OCI-LY7 (cell line): ENCODE measurements at regions not wholly inside any gene's neighbourhood (a gene's known extent, or its start where the extent isn't known, plus 50 kb on each side); places are given as distances from the start of the nearest gene placed in this dataset.

Experiments used
- BruUV-seq: library from RNA; stranded (reverse); fragments of 400-500 nt; replicated peaks from 2 replicates; lab custom pipeline; 2021; lab: Mats Ljungman, UMichigan
- CTCF ChIA-PET: fragments of 300-600 bp; sonication (Branson Sonifier 250); formaldehyde crosslinking; loops from one replicate; lab custom pipeline; 2022; ENCODE audit warnings: antibody characterized with exemption; ENCODE audit not compliant: unreplicated experiment; lab: Charles Lee
- POLR2A ChIA-PET: fragments of 300-600 bp; sonication (Branson Sonifier 250); formaldehyde crosslinking; loops from one replicate; lab custom pipeline; 2022; ENCODE audit warnings: antibody characterized with exemption; lab: Charles Lee
- DNase-seq: peaks from one replicate; pipeline ENCODE4 v3.0.0-alpha.2; 2015; ENCODE audit warnings: low spot score
- H2AFZ ChIP-seq: fragments of 200-600 bp; sonication (generic), shearing (Covaris generic); 2 replicates; pipeline ENCODE4 v1.6.1; 2014; ENCODE audit warnings: mild to moderate bottlenecking, antibody characterized with exemption, low read length, moderate library complexity
- H3K27ac ChIP-seq: fragments of 200-600 bp; sonication (generic); 2 replicates; pipeline ENCODE4 v1.5.1; 2014; ENCODE audit warnings: mixed run types, low read depth, mild to moderate bottlenecking, moderate library complexity, low read length, inconsistent platforms; ENCODE audit not compliant: poor library complexity, severe bottlenecking
- H3K36me3 ChIP-seq: fragments of 200-600 bp; sonication (generic); 2 replicates; pipeline ENCODE4 v1.6.1; 2014; ENCODE audit warnings: mild to moderate bottlenecking, antibody characterized with exemption, low read length, moderate library complexity, mixed read lengths; ENCODE audit not compliant: insufficient read depth
- H3K4me1 ChIP-seq: fragments of 200-600 bp; sonication (generic); 2 replicates; pipeline ENCODE4 v1.5.1; 2014; ENCODE audit warnings: mild to moderate bottlenecking, low read length; ENCODE audit not compliant: insufficient read depth, poor library complexity, severe bottlenecking
- H3K4me2 ChIP-seq: fragments of 200-600 bp; sonication (generic); 2 replicates; pipeline ENCODE4 v1.6.1; 2014; ENCODE audit warnings: mild to moderate bottlenecking, low read length
- H3K4me3 ChIP-seq: fragments of 200-600 bp; sonication (generic); 2 replicates; pipeline ENCODE4 v1.5.1; 2014; ENCODE audit warnings: mild to moderate bottlenecking, low read depth, low read length; ENCODE audit not compliant: poor library complexity, severe bottlenecking
- H3K79me2 ChIP-seq: fragments of 200-600 bp; sonication (generic); 2 replicates; pipeline ENCODE4 v1.6.1; 2016; ENCODE audit warnings: low read depth, mild to moderate bottlenecking, low read length, moderate library complexity, mixed read lengths; ENCODE audit not compliant: insufficient read depth
- H3K9me2 ChIP-seq: fragments of 200-600 bp; sonication (generic); 2 replicates; pipeline ENCODE4 v1.6.1; 2016; ENCODE audit warnings: mild to moderate bottlenecking, low read length, mixed read lengths; ENCODE audit not compliant: insufficient read depth
- H3K9me3 ChIP-seq: fragments of 200-600 bp; sonication (generic); 2 replicates; pipeline ENCODE4 v1.6.1; 2014; ENCODE audit warnings: mild to moderate bottlenecking, mixed run types, low read length, mixed read lengths
- H4K20me1 ChIP-seq: fragments of 200-600 bp; sonication (generic); 2 replicates; pipeline ENCODE4 v1.6.1; 2014; ENCODE audit warnings: mild to moderate bottlenecking, antibody characterized with exemption, low read length, moderate library complexity, mixed read lengths; ENCODE audit not compliant: insufficient read depth
- EZH2phosphoT487 ChIP-seq: fragments of 200-600 bp; sonication (generic); IDR thresholded peaks from 2 replicates; pipeline ENCODE4 v1.6.1; 2018; ENCODE audit warnings: low read depth, borderline replicate concordance, mild to moderate bottlenecking, mixed run types, antibody characterized with exemption, low read length, moderate library complexity, mixed read lengths
- intact Hi-C: fragments of 100-400 bp; cut with micrococcal nuclease; formaldehyde crosslinking; loops from one replicate; pipeline ENCODE4 v1.10.0; 2022; ENCODE audit not compliant: unreplicated experiment
- TF ChIP-seq, protein P1 (sequence below): fragments of 200-600 bp; sonication (generic); conservative IDR thresholded peaks from 2 replicates; pipeline ENCODE4 v1.5.1; 2014; ENCODE audit warnings: mild to moderate bottlenecking, antibody characterized with exemption, low read length, moderate library complexity, mixed read lengths

GRCh38 chr16:64408699-64409098 is 713.2 kb downstream of the CDH11 start:
- no peaks in the 10 kb centered on the region for H3K79me2 ChIP-seq
- DNase-seq: peak; percentile 33
- no peaks in the 10 kb centered on the region for H4K20me1 ChIP-seq
- H3K9me2 ChIP-seq: no peaks in the 10 kb centered on the region
- no peak overlapping the region for H3K4me2 ChIP-seq
- peak overlapping the region; percentile 56 for H2AFZ ChIP-seq
- intact Hi-C loops: no loop called here
- H3K36me3 ChIP-seq: no peaks in the 10 kb centered on the region
- CTCF ChIA-PET: no interaction called here
- BruUV-seq: no TSS peak
- POLR2A ChIA-PET: interaction anchor here (0.6 to 0.7 kb wide), 3 partner anchors 18 to 240 kb away, joined by 3 read pairs; no protein-coding TSS in a partner anchor
- no peak for TF ChIP-seq EZH2phosphoT487
- TF ChIP-seq, protein P1, sequence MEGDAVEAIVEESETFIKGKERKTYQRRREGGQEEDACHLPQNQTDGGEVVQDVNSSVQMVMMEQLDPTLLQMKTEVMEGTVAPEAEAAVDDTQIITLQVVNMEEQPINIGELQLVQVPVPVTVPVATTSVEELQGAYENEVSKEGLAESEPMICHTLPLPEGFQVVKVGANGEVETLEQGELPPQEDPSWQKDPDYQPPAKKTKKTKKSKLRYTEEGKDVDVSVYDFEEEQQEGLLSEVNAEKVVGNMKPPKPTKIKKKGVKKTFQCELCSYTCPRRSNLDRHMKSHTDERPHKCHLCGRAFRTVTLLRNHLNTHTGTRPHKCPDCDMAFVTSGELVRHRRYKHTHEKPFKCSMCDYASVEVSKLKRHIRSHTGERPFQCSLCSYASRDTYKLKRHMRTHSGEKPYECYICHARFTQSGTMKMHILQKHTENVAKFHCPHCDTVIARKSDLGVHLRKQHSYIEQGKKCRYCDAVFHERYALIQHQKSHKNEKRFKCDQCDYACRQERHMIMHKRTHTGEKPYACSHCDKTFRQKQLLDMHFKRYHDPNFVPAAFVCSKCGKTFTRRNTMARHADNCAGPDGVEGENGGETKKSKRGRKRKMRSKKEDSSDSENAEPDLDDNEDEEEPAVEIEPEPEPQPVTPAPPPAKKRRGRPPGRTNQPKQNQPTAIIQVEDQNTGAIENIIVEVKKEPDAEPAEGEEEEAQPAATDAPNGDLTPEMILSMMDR: peak; percentile 63
- no peak overlapping the region for H3K4me3 ChIP-seq
- no peak overlapping the region for H3K27ac ChIP-seq
- H3K4me1 ChIP-seq: peaks cover 5% of the 10 kb centered on the region
- H3K9me3 ChIP-seq: no peaks in the 10 kb centered on the region; the same call in 1 of the 2 replicates

DNA sequence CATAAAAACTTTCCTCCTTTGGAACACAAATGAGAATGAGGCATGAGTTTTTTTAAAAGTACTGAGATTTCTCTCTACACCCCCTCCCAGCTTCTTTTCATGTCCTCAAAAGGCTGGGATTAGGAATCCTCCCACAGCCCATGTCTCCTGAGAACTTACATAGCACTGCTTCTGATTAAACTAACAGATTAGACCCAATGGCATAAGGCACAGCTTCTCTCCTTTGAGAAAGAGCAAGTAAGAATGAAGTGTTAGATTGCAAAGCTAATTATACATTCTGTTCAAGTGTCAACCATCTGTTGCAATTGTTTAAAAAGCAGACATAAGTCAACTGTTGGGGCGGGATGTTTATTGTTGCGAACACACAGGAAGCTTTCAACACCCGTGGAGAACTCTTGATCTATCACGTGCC is 715.1 kb downstream of the CDH11 start:
- DNase-seq: no peak
- Histone ChIP-seq H3K36me3 (no peaks in the 10 kb centered on the region), H3K4me3 (no peak overlapping the region), H3K9me2 (no peaks in the 10 kb centered on the region), H3K9me3 (no peaks in the 10 kb centered on the region; the same call in 1 of the 2 replicates), H4K20me1 (no peaks in the 10 kb centered on the region), H3K4me2 (no peak overlapping the region), H2AFZ (peak overlapping the region; percentile 28; the same call in 1 of the 2 replicates), H3K4me1 (peaks cover 5% of the 10 kb centered on the region), H3K27ac (no peak overlapping the region), H3K79me2 (no peaks in the 10 kb centered on the region)
- no TSS peak for BruUV-seq
- no peak for TF ChIP-seq EZH2phosphoT487
- TF ChIP-seq, protein P1: no peak
- intact Hi-C loops: no loop called here
- ChIA-PET CTCF (no interaction called here), POLR2A (interaction anchor here (0.8 to 1.0 kb wide), 4 partner anchors 9 to 313 kb away, joined by 3 to 4 read pairs (median 4); no protein-coding TSS in a partner anchor)

GRCh38 chr16:64403352-64403751 is 718.5 kb downstream of the CDH11 start:
- no peaks in the 10 kb centered on the region for H3K4me1 ChIP-seq
- BruUV-seq: no TSS peak
- H3K4me3 ChIP-seq: no peak overlapping the region
- no peaks in the 10 kb centered on the region for H3K79me2 ChIP-seq
- H3K4me2 ChIP-seq: no peak overlapping the region
- H3K36me3 ChIP-seq: no peaks in the 10 kb centered on the region
- H4K20me1 ChIP-seq: no peaks in the 10 kb centered on the region
- H3K27ac ChIP-seq: no peak overlapping the region
- TF ChIP-seq EZH2phosphoT487: no peak
- TF ChIP-seq, protein P1: no peak
- H3K9me2 ChIP-seq: no peaks in the 10 kb centered on the region
- intact Hi-C loops: no loop called here
- DNase-seq: no peak
- ChIA-PET POLR2A (interaction anchor here (1.5 kb wide), 1 partner anchor 11 kb away, joined by 3 read pairs; no protein-coding TSS in a partner anchor), CTCF (no interaction called here)
- 0 out of 2 replicates have a peak overlapping the region, but pooled peaks have one; percentile 32 for H2AFZ ChIP-seq
- peaks cover 7% of the 10 kb centered on the region; the same call in 1 of the 2 replicates for H3K9me3 ChIP-seq
